Panc1 (cell line): ENCODE measurements at regions not wholly inside any gene's neighbourhood (a gene's known extent, or its start where the extent isn't known, plus 50 kb on each side); places are given as distances from the start of the nearest gene placed in this dataset.

Experiments used
- ATAC-seq: fragments of 200-7000 bp; cut with Tn5 transposase; 2 replicates; pipeline ENCODE4 v1.9.1; 2020; ENCODE audit warnings: mild to moderate bottlenecking, moderate library complexity
- BruUV-seq: library from RNA; stranded (reverse); fragments of 400-500 nt; replicated peaks from 2 replicates; lab custom pipeline; 2021; lab: Mats Ljungman, UMichigan
- CTCF ChIA-PET: fragments of 300-600 bp; sonication (Branson Sonifier 250); formaldehyde crosslinking; loops from one replicate; lab custom pipeline; 2022; ENCODE audit warnings: antibody characterized with exemption; lab: Charles Lee
- POLR2A ChIA-PET: fragments of 300-600 bp; sonication (Branson Sonifier 250); formaldehyde crosslinking; loops from one replicate; lab custom pipeline; 2022; ENCODE audit warnings: antibody characterized with exemption; lab: Charles Lee
- DNase-seq: peaks from one replicate; pipeline ENCODE4 v3.0.0-alpha.2; 2010; ENCODE audit warnings: low read depth, low spot score
- H3K27ac ChIP-seq: 2 replicates; pipeline ENCODE4 v1.5.1; 2011; ENCODE audit warnings: mild to moderate bottlenecking, low read length, inconsistent platforms
- H3K27me3 ChIP-seq: fragments of 200-500 bp; sonication (Bioruptor generic); 2 replicates; pipeline ENCODE4 v1.6.0; 2014; ENCODE audit warnings: low read length, inconsistent platforms; ENCODE audit not compliant: control insufficient read depth, insufficient read depth
- H3K36me3 ChIP-seq: fragments of 200-500 bp; sonication (Bioruptor generic); 2 replicates; pipeline ENCODE4 v1.5.1; 2014; ENCODE audit warnings: inconsistent platforms, mild to moderate bottlenecking, low read length, moderate library complexity; ENCODE audit not compliant: control insufficient read depth, insufficient read depth
- H3K4me1 ChIP-seq: 2 replicates; pipeline ENCODE4 v1.5.1; 2011; ENCODE audit warnings: inconsistent platforms, mild to moderate bottlenecking, low read length, moderate library complexity; ENCODE audit not compliant: control insufficient read depth, insufficient read depth
- H3K4me3 ChIP-seq, 2 experiments: 2 replicates each; pipeline ENCODE4 v1.5.1; 2011 to 2012; ENCODE audit warnings: low read depth in 2 of 2, low read length in 2 of 2, mild to moderate bottlenecking in 2 of 2, inconsistent platforms in 1 of 2, moderate library complexity in 1 of 2
- H3K9me3 ChIP-seq: fragments of 200-500 bp; sonication (Bioruptor generic); 2 replicates; pipeline ENCODE4 v1.5.1; 2014; ENCODE audit warnings: low read depth, mild to moderate bottlenecking, inconsistent platforms, low read length, moderate library complexity; ENCODE audit not compliant: control insufficient read depth, insufficient read depth
- CTCF ChIP-seq: fragments of 450-650 bp; IDR thresholded peaks from 2 replicates; pipeline ENCODE4 v1.5.1; 2017; ENCODE audit warnings: mild to moderate bottlenecking
- POLR2AphosphoS5 ChIP-seq: IDR thresholded peaks from 2 replicates; pipeline ENCODE4 v1.6.1; 2012; ENCODE audit warnings: mild to moderate bottlenecking, low read depth, low read length, moderate library complexity
- SIN3A ChIP-seq: IDR thresholded peaks from 2 replicates; pipeline ENCODE4 v1.6.1; 2012; ENCODE audit warnings: low read depth, mild to moderate bottlenecking, low read length, moderate library complexity, borderline replicate concordance; ENCODE audit not compliant: insufficient read depth
- TCF7L2 ChIP-seq: IDR thresholded peaks from 2 replicates; pipeline ENCODE4 v1.6.1; 2011; ENCODE audit warnings: mild to moderate bottlenecking, low read depth, low read length, inconsistent platforms
- in situ Hi-C: cut with HindIII; loops from 2 replicates; pipeline ENCODE4 v1.10.0; 2016; ENCODE audit warnings: low sequenced_read_pairs, low pct_unique_long_range_greater_than_20kb
- intact Hi-C: fragments of 100-400 bp; cut with micrococcal nuclease; formaldehyde crosslinking; loops from one replicate; pipeline ENCODE4 v1.10.0; 2022; ENCODE audit not compliant: unreplicated experiment
- TF ChIP-seq, protein P1 (sequence below), 2 experiments: IDR thresholded peaks; 2 replicates each; pipeline ENCODE4 v1.6.1; 2011 to 2012; ENCODE audit warnings: low read depth in 2 of 2, control low read depth in 1 of 2, low read length in 1 of 2, mild to moderate bottlenecking in 1 of 2, moderate library complexity in 1 of 2; ENCODE audit not compliant: insufficient read depth in 1 of 2

DNA sequence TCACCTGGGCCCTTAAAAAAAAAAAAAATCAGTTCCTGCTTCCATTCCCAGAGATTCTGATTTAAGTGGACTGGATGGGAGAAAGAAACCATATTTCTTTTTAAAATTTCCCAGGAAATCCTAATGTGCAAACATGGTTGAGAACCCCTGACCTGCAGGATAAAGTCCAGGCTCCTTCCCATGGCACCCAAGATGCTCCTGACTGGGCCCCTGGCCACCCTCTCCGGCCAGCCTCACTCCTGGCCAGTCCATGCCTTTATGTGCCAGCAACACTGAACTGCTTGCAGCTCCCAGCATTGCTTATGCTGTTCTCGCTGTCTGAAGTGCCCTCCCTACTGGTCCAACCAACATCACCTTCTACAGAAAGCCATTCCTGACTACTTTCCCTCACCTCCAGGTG is 93.9 kb downstream of the TEX35 start:
- no peak overlapping the region for H3K27ac ChIP-seq
- intact Hi-C loops: no loop called here
- no peaks in the 10 kb centered on the region for H3K27me3 ChIP-seq
- no peak overlapping the region for H3K4me3 ChIP-seq
- H3K36me3 ChIP-seq: no peaks in the 10 kb centered on the region
- POLR2A ChIA-PET: no interaction called here
- in situ Hi-C loops: no loop called here
- CTCF ChIA-PET: no interaction called here
- H3K9me3 ChIP-seq: no peaks in the 10 kb centered on the region
- ATAC-seq (no peak), DNase-seq (no peak)
- BruUV-seq: no TSS peak
- no peaks in the 10 kb centered on the region for H3K4me1 ChIP-seq
- TF ChIP-seq CTCF (no peak), TCF7L2 (no peak), POLR2AphosphoS5 (no peak), SIN3A (no peak)
- TF ChIP-seq, protein P1, sequence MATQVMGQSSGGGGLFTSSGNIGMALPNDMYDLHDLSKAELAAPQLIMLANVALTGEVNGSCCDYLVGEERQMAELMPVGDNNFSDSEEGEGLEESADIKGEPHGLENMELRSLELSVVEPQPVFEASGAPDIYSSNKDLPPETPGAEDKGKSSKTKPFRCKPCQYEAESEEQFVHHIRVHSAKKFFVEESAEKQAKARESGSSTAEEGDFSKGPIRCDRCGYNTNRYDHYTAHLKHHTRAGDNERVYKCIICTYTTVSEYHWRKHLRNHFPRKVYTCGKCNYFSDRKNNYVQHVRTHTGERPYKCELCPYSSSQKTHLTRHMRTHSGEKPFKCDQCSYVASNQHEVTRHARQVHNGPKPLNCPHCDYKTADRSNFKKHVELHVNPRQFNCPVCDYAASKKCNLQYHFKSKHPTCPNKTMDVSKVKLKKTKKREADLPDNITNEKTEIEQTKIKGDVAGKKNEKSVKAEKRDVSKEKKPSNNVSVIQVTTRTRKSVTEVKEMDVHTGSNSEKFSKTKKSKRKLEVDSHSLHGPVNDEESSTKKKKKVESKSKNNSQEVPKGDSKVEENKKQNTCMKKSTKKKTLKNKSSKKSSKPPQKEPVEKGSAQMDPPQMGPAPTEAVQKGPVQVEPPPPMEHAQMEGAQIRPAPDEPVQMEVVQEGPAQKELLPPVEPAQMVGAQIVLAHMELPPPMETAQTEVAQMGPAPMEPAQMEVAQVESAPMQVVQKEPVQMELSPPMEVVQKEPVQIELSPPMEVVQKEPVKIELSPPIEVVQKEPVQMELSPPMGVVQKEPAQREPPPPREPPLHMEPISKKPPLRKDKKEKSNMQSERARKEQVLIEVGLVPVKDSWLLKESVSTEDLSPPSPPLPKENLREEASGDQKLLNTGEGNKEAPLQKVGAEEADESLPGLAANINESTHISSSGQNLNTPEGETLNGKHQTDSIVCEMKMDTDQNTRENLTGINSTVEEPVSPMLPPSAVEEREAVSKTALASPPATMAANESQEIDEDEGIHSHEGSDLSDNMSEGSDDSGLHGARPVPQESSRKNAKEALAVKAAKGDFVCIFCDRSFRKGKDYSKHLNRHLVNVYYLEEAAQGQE (IDR thresholded peaks at IDR 0.05; ENCODE audit: insufficient read depth in 1 of 2, low read depth in 2 of 2, low read length in 1 of 2): no peak

DNA sequence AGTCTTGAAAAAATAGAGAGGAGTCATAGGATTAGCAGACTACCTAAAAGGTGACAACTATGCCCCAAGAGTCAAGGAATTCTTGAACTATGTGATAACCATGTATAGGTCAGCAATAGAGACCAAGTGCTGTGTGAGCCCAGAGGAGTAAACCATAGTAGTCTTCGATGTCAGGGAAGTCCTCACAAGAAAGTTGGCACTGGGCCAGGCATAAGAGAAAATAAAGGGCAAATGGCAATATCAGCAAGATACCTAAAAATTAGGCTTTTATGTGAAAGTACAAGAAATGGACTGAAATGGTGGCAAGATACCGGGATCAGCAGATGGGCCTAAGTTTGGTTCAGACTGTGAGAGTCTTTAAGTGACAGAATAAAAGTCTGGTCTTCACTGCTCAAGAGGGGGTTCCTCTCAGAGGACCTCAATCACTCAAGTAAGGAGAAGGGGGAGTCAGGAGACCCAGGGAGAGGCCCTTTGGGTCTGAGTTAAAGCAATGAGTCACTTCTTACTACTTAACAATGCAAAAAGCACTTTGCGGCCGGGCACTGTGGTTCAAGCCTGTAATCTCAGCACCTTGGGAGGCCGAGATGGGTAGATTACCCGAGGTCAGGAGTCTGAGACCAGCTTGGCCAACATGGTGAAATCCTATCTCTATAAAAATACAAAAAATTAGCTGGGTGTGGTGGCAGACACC is 95.0 kb downstream of the TEX35 start:
- no TSS peak for BruUV-seq
- H3K4me1 ChIP-seq: no peaks in the 10 kb centered on the region
- ChIA-PET POLR2A (no interaction called here), CTCF (no interaction called here)
- no peaks in the 10 kb centered on the region for H3K36me3 ChIP-seq
- DNase-seq (no peak), ATAC-seq (no peak)
- H3K27me3 ChIP-seq: no peaks in the 10 kb centered on the region
- intact Hi-C loops (no loop called here), in situ Hi-C loops (no loop called here)
- H3K27ac ChIP-seq: no peak overlapping the region
- TF ChIP-seq TCF7L2: no peak
- TF ChIP-seq SIN3A: no peak
- TF ChIP-seq, protein P1 (IDR thresholded peaks at IDR 0.05; ENCODE audit: insufficient read depth in 1 of 2, low read depth in 2 of 2, low read length in 1 of 2): no peak
- TF ChIP-seq POLR2AphosphoS5: no peak
- TF ChIP-seq CTCF: no peak
- H3K9me3 ChIP-seq: no peaks in the 10 kb centered on the region
- no peak overlapping the region for H3K4me3 ChIP-seq
